ENCODE measurements at regions not wholly inside any gene's neighbourhood (a gene's known extent, or its start where the extent isn't known, plus 50 kb on each side); places are given as distances from the start of the nearest gene placed in this dataset.

- H2BK15ac ChIP-seq (ENCODE audit: low read depth, low read length), result no peak overlapping the region
- H3K27ac ChIP-seq (ENCODE audit: insufficient read depth, low read length), result no peak overlapping the region
- no peak overlapping the region for H2AFZ ChIP-seq (replicated peaks; ENCODE audit: low read length, poor library complexity)
- POLR2A ChIA-PET (ENCODE audit: unreplicated experiment), result no interaction called here
- WGBS, 2 experiments (ENCODE audit: extremely low coverage in 2 of 2, insufficient read length in 1 of 2), result no CpG with 5 or more reads among the region's 2 CpGs
- peaks cover 2% of the 10 kb centered on the region for H3K9me3 ChIP-seq (ENCODE audit: control insufficient read depth, insufficient read depth, low read length)
- no peak overlapping the region for H3K4ac ChIP-seq (ENCODE audit: low read depth, low read length)
- H3K4me1 ChIP-seq (ENCODE audit: control insufficient read depth, insufficient read depth, low read length), result no peaks in the 10 kb centered on the region
- no peak overlapping the region for H3K18ac ChIP-seq (ENCODE audit: low read depth, low read length)
- H2BK120ac ChIP-seq (ENCODE audit: low read depth, low read length), result no peak overlapping the region
- TF ChIP-seq POLR2A (IDR thresholded peaks at IDR 0.05; ENCODE audit: low read depth, low read length) (no peak), MAFK (IDR thresholded peaks at IDR 0.05; ENCODE audit: low read depth, low read length) (no peak), BHLHE40 (IDR thresholded peaks at IDR 0.05; ENCODE audit: low read depth, low read length) (no peak), CEBPB (IDR thresholded peaks at IDR 0.05; ENCODE audit: low read depth, low read length) (0 out of 2 replicates have a peak, but pooled peaks have one; percentile 20)
- DNase-seq, result no peak
- no TSS peak for BruUV-seq (replicated peaks)
- no peak overlapping the region for H3K4me3 ChIP-seq (ENCODE audit: insufficient read depth, low read depth, low read length)
- H3K27me3 ChIP-seq (ENCODE audit: control insufficient read depth, insufficient read depth, low read length), result no peaks in the 10 kb centered on the region
- intact Hi-C loops (cut with micrococcal nuclease), result no loop called here
- H3K36me3 ChIP-seq (ENCODE audit: control insufficient read depth, insufficient read depth, low read length), result no peaks in the 10 kb centered on the region
- CTCF ChIA-PET, result no interaction called here
- H3K56ac ChIP-seq (ENCODE audit: extremely low read depth, insufficient read depth, low read length), result no peak overlapping the region
- no peak overlapping the region for H2BK5ac ChIP-seq (ENCODE audit: low read depth, low read length, poor library complexity, severe bottlenecking)
- no peak overlapping the region for H2AK5ac ChIP-seq (ENCODE audit: low read depth, low read length)
- H3K9ac ChIP-seq (ENCODE audit: low read depth, low read length), result no peak overlapping the region
- no peak overlapping the region for H2AK9ac ChIP-seq (replicated peaks; ENCODE audit: low read depth, low read length, poor library complexity)
- H4K8ac ChIP-seq (ENCODE audit: low read depth in 2 of 2, low read length in 2 of 2), result no peak overlapping the region
- no peak overlapping the region for H3K4me2 ChIP-seq (ENCODE audit: low read depth, low read length)
- no peaks in the 10 kb centered on the region for H3K79me1 ChIP-seq (ENCODE audit: low read depth in 1 of 2, low read length in 2 of 2)
- in situ Hi-C loops (cut with MboI; ENCODE audit: low sequenced_read_pairs), result no loop called here
- no peaks in the 10 kb centered on the region for H3K9me1 ChIP-seq (ENCODE audit: insufficient read depth, low read length)
- H4K5ac ChIP-seq (ENCODE audit: low read depth, low read length), result no peak overlapping the region
- no peak overlapping the region for H2BK20ac ChIP-seq (ENCODE audit: low read depth, low read length)
- H3K14ac ChIP-seq (replicated peaks; ENCODE audit: low read depth, low read length), result no peak overlapping the region
- ATAC-seq (ENCODE audit: low read depth), result no peak
- dilution Hi-C loops (cut with HindIII; ENCODE audit: low sequenced_read_pairs, unreplicated experiment), result no loop called here
- H4K20me1 ChIP-seq (ENCODE audit: insufficient read depth, low read length), result no peaks in the 10 kb centered on the region
- no peak overlapping the region for H4K91ac ChIP-seq (ENCODE audit: insufficient read depth, low read depth, low read length)
- no peak overlapping the region for H3K23ac ChIP-seq (ENCODE audit: low read depth, low read length)
Observed at GRCh38 chr4:100633269-100633668, 115.4 kb upstream of the EMCN start.

Data from IMR-90 (cell line).